SK-N-SH (cell line): ENCODE measurements at regions not wholly inside any gene's neighbourhood (a gene's known extent, or its start where the extent isn't known, plus 50 kb on each side); places are given as distances from the start of the nearest gene placed in this dataset.

ENCODE experiments used
- CTCF ChIA-PET: fragments of 300-600, 350-600 bp; formaldehyde crosslinking; extraction: SDS; loops from one replicate; lab custom pipeline; 2021; lab: Yijun Ruan, JAX
- POLR2A ChIA-PET: fragments of 350-600 bp; sonication (Branson Sonifier 250); formaldehyde crosslinking; extraction: SDS; loops from one replicate; lab custom pipeline; 2020; ENCODE audit warnings: antibody characterized with exemption, inconsistent platforms; lab: Yijun Ruan, JAX
- DNase-seq: peaks from one replicate; pipeline ENCODE4 v3.0.0; 2012
- H2AFZ ChIP-seq: fragments of 200-600 bp; sonication (generic); 2 replicates; pipeline ENCODE4 v1.8.1; 2016; ENCODE audit warnings: antibody characterized with exemption, mild to moderate bottlenecking, low read depth
- H3F3A ChIP-seq: fragments of 200-600 bp; sonication (generic); replicated peaks from 2 replicates; pipeline ENCODE3; 2016; ENCODE audit warnings: antibody characterized with exemption, mild to moderate bottlenecking; ENCODE audit not compliant: insufficient read depth
- H3K27ac ChIP-seq, 2 experiments: fragments of 200-500 bp in 1 of 2; fragments of 200-600 bp in 1 of 2; sonication (Bioruptor generic) in 1 of 2; sonication (generic), shearing (Covaris generic) in 1 of 2; 2 replicates each; pipeline versions ENCODE4 v1.5.1 to v1.6.1; 2014 to 2016; ENCODE audit warnings: low read depth in 2 of 2, inconsistent platforms in 1 of 2, low read length in 1 of 2, mild to moderate bottlenecking in 1 of 2, mixed read lengths in 1 of 2
- H3K27me3 ChIP-seq: fragments of 200-600 bp; sonication (generic), shearing (Covaris generic); 2 replicates; pipeline ENCODE4 v1.6.1; 2016; ENCODE audit warnings: mixed run types; ENCODE audit not compliant: insufficient read depth
- H3K36me3 ChIP-seq, 2 experiments: fragments of 200-500 bp in 1 of 2; fragments of 200-600 bp in 1 of 2; sonication (Bioruptor generic) in 1 of 2; sonication (generic) in 1 of 2; replicated peaks in 1 of 2; 2 replicates each; pipeline versions ENCODE3 to v1.5.1; 2014 to 2016; ENCODE audit warnings: low read length in 1 of 2, mild to moderate bottlenecking in 1 of 2; ENCODE audit not compliant: insufficient read depth in 2 of 2, control insufficient read depth in 1 of 2
- H3K4me1 ChIP-seq, 2 experiments: fragments of 200-500 bp in 1 of 2; fragments of 200-600 bp in 1 of 2; sonication (Bioruptor generic) in 1 of 2; sonication (generic), shearing (Covaris generic) in 1 of 2; 2 replicates each; pipeline versions ENCODE4 v1.5.1 to v1.6.1; 2014 to 2016; ENCODE audit warnings: low read depth in 1 of 2, low read length in 1 of 2, mixed run types in 1 of 2; ENCODE audit not compliant: insufficient read depth in 2 of 2, control insufficient read depth in 1 of 2
- H3K4me2 ChIP-seq: fragments of 200-600 bp; sonication (generic), shearing (Covaris generic); 2 replicates; pipeline ENCODE4 v1.6.1; 2017; ENCODE audit warnings: mixed run types
- H3K4me3 ChIP-seq, 2 experiments: fragments of 200-500 bp in 1 of 2; fragments of 200-600 bp in 1 of 2; sonication (Bioruptor generic) in 1 of 2; sonication (generic), shearing (Covaris generic) in 1 of 2; 2 replicates each; pipeline versions ENCODE4 v1.5.1 to v1.8.1; 2014 to 2016; ENCODE audit warnings: low read depth in 2 of 2, inconsistent platforms in 1 of 2, low read length in 1 of 2, mild to moderate bottlenecking in 1 of 2, mixed read lengths in 1 of 2, moderate library complexity in 1 of 2
- H3K79me2 ChIP-seq: fragments of 200-600 bp; sonication (generic); 2 replicates; pipeline ENCODE4 v1.8.1; 2017; ENCODE audit warnings: mild to moderate bottlenecking; ENCODE audit not compliant: insufficient read depth
- H3K9ac ChIP-seq: fragments of 200-600 bp; sonication (generic); 2 replicates; pipeline ENCODE4 v1.6.1; 2017; ENCODE audit warnings: mixed run types
- H3K9me2 ChIP-seq: fragments of 200-600 bp; sonication (generic); 2 replicates; pipeline ENCODE4 v1.6.1; 2017; ENCODE audit warnings: mixed run types
- H3K9me3 ChIP-seq: fragments of 200-600 bp; sonication (generic); 2 replicates; pipeline ENCODE4 v1.6.1; 2017; ENCODE audit warnings: mixed run types, mild to moderate bottlenecking, moderate library complexity
- H4K20me1 ChIP-seq: fragments of 200-600 bp; sonication (generic); 2 replicates; pipeline ENCODE4 v1.6.1; 2017; ENCODE audit warnings: mild to moderate bottlenecking, mixed run types; ENCODE audit not compliant: insufficient read depth
- CTCF ChIP-seq: fragments of 200-600 bp; sonication (generic); IDR thresholded peaks from 2 replicates; pipeline ENCODE4 v1.6.1; 2017; ENCODE audit warnings: antibody characterized with exemption, mild to moderate bottlenecking, moderate library complexity
- FOXJ3 ChIP-seq: sonication (generic); formaldehyde crosslinking; IDR thresholded peaks from 2 replicates; pipeline ENCODE4 v1.5.1; 2020; ENCODE audit warnings: mild to moderate bottlenecking, missing genetic modification reagents
- GABPA ChIP-seq: IDR thresholded peaks from 2 replicates; pipeline ENCODE4 v1.4.0; 2012; ENCODE audit warnings: low read depth, mild to moderate bottlenecking
- GATA2 ChIP-seq: sonication (generic); formaldehyde crosslinking; IDR thresholded peaks from 2 replicates; pipeline ENCODE4 v1.5.0; 2020; ENCODE audit warnings: mild to moderate bottlenecking, missing genetic modification reagents
- JUND ChIP-seq: IDR thresholded peaks from 2 replicates; pipeline ENCODE4 v1.4.0; 2012
- MEF2A ChIP-seq: IDR thresholded peaks from 2 replicates; pipeline ENCODE4 v1.4.0; 2012; ENCODE audit warnings: low read depth, borderline replicate concordance
- MXI1 ChIP-seq: IDR thresholded peaks from 2 replicates; pipeline ENCODE4 v1.6.1; 2012; ENCODE audit warnings: mild to moderate bottlenecking, low read depth, low read length, improper control_type of control experiment
- NFIC ChIP-seq: IDR thresholded peaks from 2 replicates; pipeline ENCODE4 v1.4.0; 2012; ENCODE audit warnings: borderline replicate concordance
- NRF1 ChIP-seq: IDR thresholded peaks from 2 replicates; pipeline ENCODE4 v1.6.1; 2012; ENCODE audit warnings: low read depth, mild to moderate bottlenecking, low read length
- POLR2AphosphoS5 ChIP-seq: IDR thresholded peaks from 2 replicates; pipeline ENCODE4 v1.6.1; 2012; ENCODE audit warnings: low read depth, low read length
- RAD21 ChIP-seq: IDR thresholded peaks from 2 replicates; pipeline ENCODE4 v1.6.1; 2012; ENCODE audit warnings: mild to moderate bottlenecking, low read length
- REST ChIP-seq: IDR thresholded peaks from 2 replicates; pipeline ENCODE4 v1.6.1; 2012; ENCODE audit warnings: mild to moderate bottlenecking, low read depth, low read length, moderate library complexity
- SIN3A ChIP-seq: IDR thresholded peaks from 2 replicates; pipeline ENCODE4 v1.6.1; 2012; ENCODE audit warnings: low read depth, mild to moderate bottlenecking, low read length, moderate library complexity, borderline replicate concordance
- SMC3 ChIP-seq: IDR thresholded peaks from 2 replicates; pipeline ENCODE4 v1.6.1; 2012; ENCODE audit warnings: low read depth, low read length, improper control_type of control experiment
- TAF1 ChIP-seq: IDR thresholded peaks from 2 replicates; pipeline ENCODE4 v1.6.1; 2012; ENCODE audit warnings: low read depth, mild to moderate bottlenecking, low read length, moderate library complexity, borderline replicate concordance
- TCF12 ChIP-seq: IDR thresholded peaks from 2 replicates; pipeline ENCODE4 v1.4.0; 2012
- TEAD4 ChIP-seq: IDR thresholded peaks from 2 replicates; pipeline ENCODE4 v1.4.0; 2012; ENCODE audit warnings: mild to moderate bottlenecking, borderline replicate concordance; ENCODE audit not compliant: insufficient read depth
- USF1 ChIP-seq: IDR thresholded peaks from 2 replicates; pipeline ENCODE4 v1.4.0; 2012; ENCODE audit warnings: low read depth, borderline replicate concordance
- YY1 ChIP-seq: IDR thresholded peaks from 2 replicates; pipeline ENCODE4 v1.4.0; 2012; ENCODE audit warnings: low read depth, mild to moderate bottlenecking
- ZBTB33 ChIP-seq: IDR thresholded peaks from 2 replicates; pipeline ENCODE4 v1.4.0; 2012; ENCODE audit warnings: low read depth, borderline replicate concordance
- WGBS: methylation state at CpG from one replicate; pipeline ENCODE4 v1.1.6; 2017; ENCODE audit warnings: low lambda C conversion rate; 5-methylcytosine and 5-hydroxymethylcytosine counted together

GRCh38 chr1:105017587-105017986, 1267.9 kb downstream of the AMY1C start:
- Histone ChIP-seq H3K79me2 (no peaks in the 10 kb centered on the region), H3K36me3 (no peaks in the 10 kb centered on the region), H3K4me3 (no peak overlapping the region), H3K4me2 (no peak overlapping the region), H3K9me2 (no peaks in the 10 kb centered on the region), H3K9me3 (no peaks in the 10 kb centered on the region), H3F3A (no peaks in the 10 kb centered on the region), H3K4me1 (no peaks in the 10 kb centered on the region), H2AFZ (no peak overlapping the region), H3K27me3 (no peaks in the 10 kb centered on the region), H3K27ac (no peak overlapping the region), H4K20me1 (no peaks in the 10 kb centered on the region), H3K9ac (no peak overlapping the region)
- WGBS, result 53% methylated on average over 7 of the region's 7 CpGs
- no peak for DNase-seq
- CTCF ChIA-PET, result no interaction called here
- TF ChIP-seq USF1, result no peak
- TF ChIP-seq TAF1, result no peak
- no peak for TF ChIP-seq NRF1
- TF ChIP-seq SIN3A, result no peak
- TF ChIP-seq MXI1, result no peak
- TF ChIP-seq POLR2AphosphoS5, result no peak
- no peak for TF ChIP-seq MEF2A
- no peak for TF ChIP-seq FOXJ3 (CRISPR knock-in tag)
- TF ChIP-seq GABPA, result no peak
- no peak for TF ChIP-seq RAD21
- TF ChIP-seq CTCF, result no peak
- POLR2A ChIA-PET, result no interaction called here

GRCh38 chr1:105023719-105024118, 1274.0 kb downstream of the AMY1C start:
- ChIA-PET POLR2A (no interaction called here), CTCF (no interaction called here)
- no peak overlapping the region for H3K4me2 ChIP-seq
- no peak for DNase-seq
- H3K9ac ChIP-seq, result no peak overlapping the region
- H3K9me3 ChIP-seq, result no peaks in the 10 kb centered on the region
- H3K4me1 ChIP-seq, result no peaks in the 10 kb centered on the region
- H3K36me3 ChIP-seq, result no peaks in the 10 kb centered on the region
- no peaks in the 10 kb centered on the region for H3K79me2 ChIP-seq
- no peaks in the 10 kb centered on the region for H3K9me2 ChIP-seq
- no peaks in the 10 kb centered on the region for H3K27me3 ChIP-seq
- no peak overlapping the region for H3K4me3 ChIP-seq
- no peaks in the 10 kb centered on the region for H3F3A ChIP-seq
- H4K20me1 ChIP-seq, result no peaks in the 10 kb centered on the region
- no peak overlapping the region for H3K27ac ChIP-seq
- no peak overlapping the region for H2AFZ ChIP-seq
- TF ChIP-seq POLR2AphosphoS5 (no peak), GATA2 (CRISPR knock-in tag) (no peak), YY1 (no peak), TCF12 (no peak), NFIC (no peak), REST (no peak), USF1 (no peak), ZBTB33 (no peak), JUND (no peak), SMC3 (no peak), TEAD4 (no peak)
